GM13977 (cell line): ENCODE measurements at regions not wholly inside any gene's neighbourhood (a gene's known extent, or its start where the extent isn't known, plus 50 kb on each side); places are given as distances from the start of the nearest gene placed in this dataset.

Experiments
- DNase-seq: peaks from one replicate; pipeline ENCODE4 v3.0.0; 2012; ENCODE audit warnings: low spot score
- CTCF ChIP-seq: IDR thresholded peaks from 2 replicates; pipeline ENCODE4 v1.5.1; 2012; ENCODE audit warnings: mild to moderate bottlenecking, control low read depth; ENCODE audit not compliant: insufficient read depth; ENCODE audit errors: extremely low read depth, missing control alignments
- in situ Hi-C: fragments of 300-500 bp; cut with MboI; formaldehyde crosslinking; loops from one replicate; pipeline ENCODE4 v1.12.0; 2022; ENCODE audit warnings: low sequenced_read_pairs, low pct_unique_long_range_greater_than_20kb, mixed read lengths, inconsistent platforms; ENCODE audit not compliant: unreplicated experiment

GRCh38 chr4:81639248-81639647, 167.5 kb upstream of the RASGEF1B start:
- in situ Hi-C loops, result no loop called here
- TF ChIP-seq CTCF, result no peak
- no peak for DNase-seq

GRCh38 chr4:81638698-81639097, 167.0 kb upstream of the RASGEF1B start:
- no peak for TF ChIP-seq CTCF
- DNase-seq, result no peak
- in situ Hi-C loops, result no loop called here

- in situ Hi-C loops, result no loop called here
- no peak for TF ChIP-seq CTCF
- no peak for DNase-seq
These were observed 164.0 kb upstream of the RASGEF1B start for GRCh38 chr4:81635739-81636138.

- in situ Hi-C loops, result no loop called here
- TF ChIP-seq CTCF, result no peak
- DNase-seq, result no peak
These were observed 163.3 kb upstream of the RASGEF1B start for GRCh38 chr4:81634766-81635549.

GRCh38 chr4:81634165-81634564, 162.5 kb upstream of the RASGEF1B start:
- in situ Hi-C loops, result no loop called here
- no peak for DNase-seq
- no peak for TF ChIP-seq CTCF

- DNase-seq, result no peak
- TF ChIP-seq CTCF, result no peak
- in situ Hi-C loops, result no loop called here
These were observed 161.0 kb upstream of the RASGEF1B start for GRCh38 chr4:81632581-81633299.
